NCI-H1048 (cell line): ENCODE measurements at regions not wholly inside any gene's neighbourhood (a gene's known extent, or its start where the extent isn't known, plus 50 kb on each side); places are given as distances from the start of the nearest gene placed in this dataset.
"Not testable (repeated sequence)": the region's sequence is repeated elsewhere in the genome, so short reads cannot be mapped to it uniquely, and the experiment has no call there.

ENCODE experiments used
- DNase-seq: peaks from one replicate; lab custom pipeline; 2025; lab: John Stamatoyannopoulos, UW

DNA sequence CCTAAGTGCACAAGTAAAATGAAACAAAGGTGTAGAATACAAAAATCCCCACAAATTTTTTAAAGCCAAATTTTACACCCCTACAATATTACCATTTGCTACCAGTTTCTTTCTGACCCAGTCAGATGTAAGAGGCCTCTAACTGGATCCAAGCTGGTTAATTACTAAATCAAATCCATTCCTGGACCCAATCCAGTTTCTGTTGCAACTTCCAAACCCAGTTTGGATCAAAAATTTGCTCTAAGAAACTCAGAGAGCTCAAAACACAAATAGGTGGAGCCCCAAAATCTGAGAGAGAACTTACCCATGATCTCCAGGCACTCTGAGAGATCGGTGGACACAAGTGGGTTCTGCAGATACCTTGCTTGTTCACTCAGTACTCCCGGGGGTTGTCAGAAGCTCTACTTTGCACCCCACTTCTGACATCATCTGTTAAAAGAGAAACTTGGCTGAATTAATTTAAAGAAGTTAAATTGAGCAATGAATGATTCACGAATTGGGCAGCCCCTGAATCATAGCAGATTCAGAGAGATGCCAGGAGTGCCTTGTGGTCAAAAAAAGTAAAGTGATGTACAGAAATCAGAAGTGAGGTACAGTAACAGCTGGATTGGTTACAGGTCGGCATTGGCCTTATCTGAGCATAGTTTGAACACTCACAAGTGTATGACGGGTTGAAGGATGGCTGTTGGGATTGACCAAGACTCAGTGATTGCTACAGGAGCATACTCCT lies 448.0 kb downstream of the KCNT2 start:
- DNase-seq = no peak

DNA sequence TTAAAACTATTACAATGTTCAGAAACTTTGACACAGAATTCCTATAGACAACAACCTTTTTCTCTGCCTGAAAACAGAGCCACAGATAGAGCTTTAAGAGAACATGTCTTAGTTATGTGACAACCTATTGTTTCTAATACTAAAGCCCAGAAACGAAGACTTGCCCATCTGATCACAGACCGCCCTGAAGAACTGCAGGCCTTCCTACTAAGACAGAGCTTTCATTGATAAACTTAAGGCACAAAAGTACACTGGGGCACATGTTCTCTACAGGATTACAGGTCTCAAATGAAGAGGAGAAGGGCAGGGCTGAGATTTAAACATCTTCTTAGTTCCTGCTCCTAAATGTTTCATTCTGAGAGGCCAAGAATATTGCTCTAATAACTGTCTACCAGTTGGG lies 452.7 kb downstream of the KCNT2 start:
- DNase-seq = no peak

DNA sequence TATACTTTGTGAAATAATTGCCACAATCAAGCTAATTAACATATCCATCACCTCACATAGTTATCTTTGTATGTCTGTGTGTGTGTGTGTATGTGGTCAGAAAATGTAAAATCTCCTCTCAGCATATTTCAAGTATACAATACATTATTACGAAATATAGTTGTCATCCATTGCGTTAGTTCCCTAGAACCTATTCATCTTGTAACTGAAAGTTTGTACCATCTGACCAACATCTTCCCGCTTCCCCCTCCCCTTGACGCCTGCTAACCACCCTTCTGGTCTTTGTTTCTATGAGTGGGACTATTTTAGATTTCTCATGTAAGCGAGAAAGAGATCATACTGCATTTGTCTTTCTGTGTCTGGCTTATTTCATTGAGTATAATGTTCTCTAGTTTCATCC lies 455.3 kb downstream of the KCNT2 start:
- DNase-seq = no peak

- DNase-seq = no peak
Observed at GRCh38 chr1:196152086-196152485, 456.2 kb downstream of the KCNT2 start.

- peak; percentile 48 for DNase-seq
Observed at GRCh38 chr1:196148367-196148970, 459.8 kb downstream of the KCNT2 start.

GRCh38 chr1:196147530-196147929 lies 460.7 kb downstream of the KCNT2 start:
- DNase-seq = no peak

GRCh38 chr1:196145151-196145550 lies 463.1 kb downstream of the KCNT2 start:
- not testable (repeated sequence) for DNase-seq

DNA sequence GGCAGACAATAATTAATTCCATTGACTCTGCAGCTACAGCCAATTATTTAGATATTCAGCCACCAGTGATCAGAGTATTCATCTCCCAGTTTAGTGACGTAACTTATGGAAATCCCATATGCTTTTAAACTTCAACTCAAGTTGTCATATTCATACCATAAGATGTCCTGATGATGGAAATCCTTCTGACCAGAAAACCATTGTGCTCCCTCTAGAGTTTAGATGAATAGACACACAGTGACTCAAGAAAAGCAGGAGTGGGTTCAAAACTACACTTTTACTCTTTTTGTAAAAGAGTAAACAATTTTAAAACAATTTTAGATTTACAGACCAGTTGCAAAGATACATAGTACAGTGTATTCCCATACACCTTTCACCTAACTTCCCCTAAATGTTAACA lies 463.7 kb downstream of the KCNT2 start:
- DNase-seq = no peak

DNA sequence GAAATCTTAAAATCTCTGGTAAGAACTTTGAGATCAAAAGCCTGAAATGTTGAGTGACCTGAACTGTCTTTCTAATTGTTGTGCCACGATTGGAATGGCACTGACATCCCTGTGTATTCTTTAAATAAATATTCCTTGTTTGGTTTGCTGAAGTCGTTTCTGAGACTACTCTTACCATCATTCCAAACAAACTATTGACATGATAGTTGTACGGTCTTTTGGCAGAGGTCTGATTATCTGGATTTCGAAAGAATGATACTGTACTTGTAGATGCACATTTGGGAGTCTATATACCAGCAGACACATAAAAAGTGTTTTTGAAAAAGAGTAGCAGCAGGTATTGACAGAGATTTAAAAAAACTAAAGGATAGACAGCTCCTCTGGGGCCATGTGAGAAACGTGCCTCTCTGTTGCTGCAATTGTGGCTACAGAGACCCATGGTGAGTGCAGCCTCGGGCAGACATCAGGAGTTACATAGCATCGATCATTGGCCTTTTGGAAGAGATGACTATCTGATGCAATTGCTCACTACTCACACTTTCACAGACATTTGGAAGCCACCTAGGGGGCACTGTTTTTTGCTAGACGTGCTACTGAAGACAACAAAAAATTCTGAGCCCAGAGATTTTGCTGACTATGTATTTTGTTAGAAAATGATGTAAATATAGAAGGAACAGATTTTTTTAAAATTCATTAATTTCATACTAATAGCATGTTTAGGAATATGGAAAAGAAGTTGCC lies 464.5 kb downstream of the KCNT2 start:
- no peak for DNase-seq

DNA sequence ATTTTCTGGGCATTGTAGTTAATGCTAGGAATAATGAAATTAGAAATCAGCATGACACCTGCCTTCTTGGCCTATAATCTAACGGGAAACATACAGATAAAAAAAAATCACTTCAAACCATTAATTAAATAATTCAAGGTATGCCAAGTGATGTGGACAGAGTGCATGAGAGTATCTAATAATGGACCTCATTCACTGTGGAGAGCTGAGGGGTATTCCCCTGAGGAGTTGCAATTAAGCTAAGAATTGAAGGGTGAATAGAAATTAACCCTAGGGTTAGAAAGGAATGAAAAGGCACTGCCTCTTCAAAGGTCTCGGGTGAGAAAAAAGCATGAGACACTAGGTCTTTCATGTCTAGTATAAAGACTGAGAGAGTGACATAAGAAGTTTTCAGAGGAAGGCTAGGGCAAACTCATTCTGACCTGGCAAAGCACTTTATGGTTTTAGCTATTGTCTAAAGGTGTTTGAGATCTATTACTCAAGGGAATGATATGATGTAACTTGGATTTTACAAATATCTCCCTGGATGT lies 466.1 kb downstream of the KCNT2 start:
- DNase-seq = no peak

GRCh38 chr1:196136396-196136795 lies 471.8 kb downstream of the KCNT2 start:
- no peak for DNase-seq

DNA sequence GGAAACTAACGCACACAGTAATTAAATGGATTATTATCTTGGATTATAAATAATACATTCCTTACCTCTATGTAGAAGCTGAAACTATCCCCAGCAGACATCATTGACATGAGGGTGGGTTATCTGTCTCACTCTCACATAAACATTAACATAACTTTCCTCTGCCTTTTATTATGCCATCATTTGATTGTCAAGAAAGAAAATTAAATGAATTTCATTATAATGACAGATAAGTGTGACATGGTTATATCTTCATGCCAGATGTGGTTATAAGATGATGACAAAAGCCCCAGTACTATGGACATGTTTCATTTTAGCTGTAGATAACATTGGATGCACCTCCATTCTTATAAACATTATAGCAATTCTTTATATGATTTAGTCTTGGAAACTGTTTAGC lies 476.5 kb downstream of the KCNT2 start:
- no peak for DNase-seq

DNA sequence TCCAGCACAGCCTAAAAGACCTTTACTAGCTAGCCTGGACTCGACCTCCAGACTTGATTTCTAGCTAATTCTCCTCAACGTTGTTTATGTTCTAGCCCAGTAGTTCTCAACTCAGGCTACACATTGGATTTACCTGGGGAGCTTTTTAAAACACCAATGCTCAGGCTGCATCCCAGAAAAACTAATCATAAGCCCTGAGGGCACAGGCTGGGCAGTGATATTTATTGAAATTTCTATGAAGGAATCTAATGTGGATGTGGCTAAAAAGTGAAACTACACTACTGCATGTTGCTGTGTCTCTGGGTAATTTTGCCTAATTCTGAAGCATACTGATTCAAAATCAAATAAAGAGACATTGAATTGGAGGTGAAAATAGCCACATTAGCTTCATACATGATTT lies 479.4 kb downstream of the KCNT2 start:
- DNase-seq = no peak

DNA sequence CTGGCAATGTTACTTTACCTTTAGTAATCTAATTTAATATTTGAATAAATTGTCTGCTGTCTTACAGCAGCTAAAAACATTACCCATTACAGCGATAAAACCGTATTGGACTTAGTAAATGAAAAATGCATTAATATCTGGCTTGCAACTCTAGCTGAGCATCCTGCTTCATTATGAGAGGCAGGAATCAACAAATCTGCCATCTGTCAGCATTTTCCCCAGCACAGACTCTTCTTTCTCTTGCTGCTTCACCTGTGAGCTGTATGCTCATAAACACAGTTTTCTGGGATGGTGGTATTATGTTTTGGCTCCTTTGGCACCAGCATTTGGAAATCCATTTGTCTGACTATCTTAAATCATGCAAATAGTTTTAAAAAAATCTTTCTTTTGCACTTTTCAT lies 487.1 kb downstream of the KCNT2 start:
- DNase-seq = no peak

DNA sequence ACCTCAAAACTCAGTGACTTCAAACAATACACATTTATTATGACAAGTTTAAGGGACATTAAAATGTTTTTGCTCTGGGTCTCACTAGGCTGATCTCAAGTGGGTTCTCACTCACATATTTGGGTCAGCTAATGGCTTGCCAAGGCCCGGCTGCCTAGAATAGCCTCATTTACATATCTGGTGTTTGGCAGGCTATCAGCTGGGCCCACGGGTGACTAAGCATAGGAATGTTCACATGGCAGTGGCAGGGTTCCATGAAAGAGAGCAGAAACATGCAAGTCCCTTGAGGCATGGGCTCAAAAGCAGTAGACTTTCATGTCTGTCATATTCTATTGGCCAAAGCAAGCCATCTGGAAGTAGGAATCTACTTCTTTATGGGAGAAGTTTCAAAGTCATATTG lies 492.6 kb downstream of the KCNT2 start:
- no peak for DNase-seq

- DNase-seq = no peak
Observed at GRCh38 chr1:196114193-196114592, 494.0 kb downstream of the KCNT2 start.

DNA sequence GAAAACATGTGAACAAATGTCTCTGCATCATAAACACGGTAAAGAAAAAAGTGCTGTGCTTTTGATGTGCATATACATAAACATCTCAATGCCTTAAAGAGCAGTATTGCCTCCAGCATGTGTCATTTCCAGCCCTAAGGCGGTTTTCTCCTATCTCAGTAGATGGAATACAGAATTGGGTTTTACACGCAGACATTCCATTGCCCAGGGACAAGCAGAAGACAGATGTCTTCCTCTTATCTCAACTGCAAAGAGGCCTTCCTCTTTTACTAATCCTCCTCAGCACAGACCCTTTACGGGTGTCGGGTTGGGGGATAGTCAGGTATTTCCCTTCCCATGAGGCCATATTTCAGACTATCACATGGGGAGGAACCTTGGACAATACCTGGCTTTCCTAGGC lies 499.2 kb downstream of the KCNT2 start:
- DNase-seq = not testable (repeated sequence)

GRCh38 chr1:196105901-196106300 lies 502.3 kb downstream of the KCNT2 start:
- DNase-seq = no peak

DNA sequence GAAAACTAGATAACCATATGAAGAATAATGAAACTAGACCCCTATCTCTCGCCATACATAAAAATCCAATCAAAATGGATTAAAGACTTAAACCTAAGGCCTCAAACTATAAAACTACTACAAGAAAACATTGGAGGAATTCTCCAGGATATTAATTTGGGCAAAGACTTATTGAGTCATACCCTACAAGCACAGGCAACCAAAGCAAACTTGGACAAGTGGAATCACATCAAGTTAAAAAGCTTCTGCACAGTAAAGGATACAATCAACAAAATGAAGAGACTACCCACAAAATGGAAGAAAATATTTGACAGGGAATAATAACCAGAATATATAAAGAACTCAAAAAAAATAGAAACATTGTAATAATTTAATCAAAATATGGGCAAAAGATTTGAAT lies 505.4 kb downstream of the KCNT2 start:
- DNase-seq = no peak

DNA sequence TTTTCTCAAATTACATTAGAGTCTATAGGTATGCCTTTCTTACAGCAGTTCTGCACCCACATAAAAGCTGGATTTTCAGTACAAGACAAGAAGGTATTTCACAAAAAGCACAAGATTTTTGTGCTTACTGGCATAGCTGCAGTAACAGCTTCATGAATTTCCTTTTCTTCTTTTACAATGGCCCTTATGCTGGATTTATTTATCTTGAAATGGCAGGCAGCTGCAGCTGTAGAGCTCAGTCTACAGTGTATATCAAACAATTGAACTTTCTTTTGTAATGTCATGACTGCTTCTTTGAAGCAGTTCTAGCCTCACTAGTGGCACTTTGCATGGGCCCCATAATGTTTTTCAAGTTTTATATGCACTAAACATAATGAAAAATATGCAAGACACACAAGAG lies 510.2 kb downstream of the KCNT2 start:
- DNase-seq = no peak

- DNase-seq = no peak
Observed at GRCh38 chr1:196094821-196095220, 513.4 kb downstream of the KCNT2 start.

DNA sequence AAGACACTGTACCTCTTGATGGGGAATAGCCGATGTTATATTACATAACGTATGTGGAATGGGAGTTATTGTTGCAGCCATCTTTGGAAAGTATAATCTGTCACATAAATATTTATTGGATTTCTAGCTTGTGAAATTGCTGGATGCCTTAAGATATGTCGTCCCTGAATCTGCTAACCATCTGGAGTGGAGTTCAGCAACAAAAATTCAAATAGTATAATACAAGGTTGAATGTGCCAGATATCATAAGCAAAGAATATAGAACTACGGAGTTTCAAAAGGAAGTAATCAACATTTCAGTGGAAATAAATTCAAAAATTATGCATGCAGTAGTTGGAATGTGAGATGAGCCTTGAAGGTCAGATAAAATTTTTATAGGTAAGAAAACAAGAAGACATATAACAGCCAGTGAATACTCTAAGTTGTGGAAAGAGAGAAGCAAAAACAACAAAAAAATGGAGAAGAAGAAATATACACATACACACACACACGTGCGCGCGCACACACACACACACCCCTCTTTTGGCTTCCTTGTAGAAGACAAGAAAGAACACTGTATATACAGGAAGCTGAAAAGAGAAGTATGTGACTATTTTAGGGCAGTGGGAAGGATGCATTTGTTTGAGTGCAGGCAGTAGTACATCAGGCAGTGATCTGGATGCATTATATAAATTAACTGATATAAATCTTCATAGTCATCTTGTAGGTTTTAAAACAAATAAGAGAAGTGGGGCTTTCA lies 516.7 kb downstream of the KCNT2 start:
- DNase-seq = no peak
